ENCODE measurements at regions not wholly inside any gene's neighbourhood (a gene's known extent, or its start where the extent isn't known, plus 50 kb on each side); places are given as distances from the start of the nearest gene placed in this dataset.

DNA sequence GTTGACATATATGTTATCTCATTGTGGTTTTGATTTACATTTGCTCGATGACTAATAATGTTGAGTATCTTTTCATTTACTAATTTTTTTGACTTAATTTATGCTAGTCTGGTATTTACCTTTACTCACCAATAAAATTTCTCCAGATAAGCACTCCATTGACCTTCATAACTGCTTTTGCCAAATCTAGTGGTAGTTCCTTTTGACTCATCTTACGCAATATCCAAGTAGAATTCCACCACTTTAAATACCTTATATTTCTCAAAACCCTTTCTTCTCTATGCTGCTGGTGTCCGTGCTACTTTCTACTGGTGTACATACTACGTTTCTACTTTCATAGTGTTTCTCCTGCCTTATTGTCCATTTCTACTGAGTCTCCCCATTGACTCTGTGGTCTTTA is 407.6 kb upstream of the SPHKAP start:
- Histone ChIP-seq H3K27ac (ENCODE audit: low read depth in 1 of 2, low read length in 2 of 2) (no peak overlapping the region), H3K9me3 (ENCODE audit: control insufficient read depth in 4 of 4, low read length in 3 of 4) (no peaks in the 10 kb centered on the region), H3K4me3 (ENCODE audit: low read depth in 1 of 3, low read length in 3 of 3) (no peak overlapping the region), H3K36me3 (ENCODE audit: control insufficient read depth in 4 of 4, insufficient read depth in 3 of 4, low read depth in 1 of 4, low read length in 3 of 4) (no peaks in the 10 kb centered on the region), H3K4me1 (ENCODE audit: control insufficient read depth in 4 of 4, insufficient read depth in 4 of 4, low read length in 3 of 4) (no peaks in the 10 kb centered on the region), H3K27me3 (ENCODE audit: control insufficient read depth in 4 of 4, insufficient read depth in 4 of 4, low read length in 3 of 4) (no peaks in the 10 kb centered on the region), H3K9ac (ENCODE audit: low read depth in 1 of 2, low read length in 2 of 2) (no peak overlapping the region)
- WGBS: 69% methylated on average over 4 of the region's 4 CpGs
- TF ChIP-seq EGR1 (IDR thresholded peaks at IDR 0.05; ENCODE audit: low read depth in 2 of 2): no peak
- no peak for TF ChIP-seq FOXA1 (IDR thresholded peaks at IDR 0.05)
- no peak for TF ChIP-seq NR2F2 (IDR thresholded peaks at IDR 0.05)
- no peak for TF ChIP-seq FOXA2 (IDR thresholded peaks at IDR 0.05)
- no peak for DNase-seq (ENCODE audit: low spot score)

DNA sequence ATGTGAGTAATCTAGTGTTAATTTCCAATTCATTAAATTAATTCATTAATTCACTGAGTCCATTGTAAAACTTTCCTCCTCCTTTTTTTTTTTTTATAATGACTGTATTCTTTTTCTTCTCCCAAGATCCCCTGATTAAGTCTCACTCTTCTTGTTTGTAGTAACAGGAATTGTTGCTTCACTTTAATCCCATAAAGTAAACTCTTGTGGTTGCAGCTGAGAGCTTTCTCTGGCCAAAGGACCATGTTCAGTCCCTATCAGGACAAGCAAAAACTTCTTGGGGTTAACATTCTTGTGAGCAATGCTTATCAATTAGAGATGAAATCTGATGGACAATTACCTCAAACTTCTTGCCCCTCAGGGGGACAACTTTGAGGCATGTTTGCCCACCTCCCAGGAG is 400.2 kb upstream of the SPHKAP start:
- TF ChIP-seq, protein P1, sequence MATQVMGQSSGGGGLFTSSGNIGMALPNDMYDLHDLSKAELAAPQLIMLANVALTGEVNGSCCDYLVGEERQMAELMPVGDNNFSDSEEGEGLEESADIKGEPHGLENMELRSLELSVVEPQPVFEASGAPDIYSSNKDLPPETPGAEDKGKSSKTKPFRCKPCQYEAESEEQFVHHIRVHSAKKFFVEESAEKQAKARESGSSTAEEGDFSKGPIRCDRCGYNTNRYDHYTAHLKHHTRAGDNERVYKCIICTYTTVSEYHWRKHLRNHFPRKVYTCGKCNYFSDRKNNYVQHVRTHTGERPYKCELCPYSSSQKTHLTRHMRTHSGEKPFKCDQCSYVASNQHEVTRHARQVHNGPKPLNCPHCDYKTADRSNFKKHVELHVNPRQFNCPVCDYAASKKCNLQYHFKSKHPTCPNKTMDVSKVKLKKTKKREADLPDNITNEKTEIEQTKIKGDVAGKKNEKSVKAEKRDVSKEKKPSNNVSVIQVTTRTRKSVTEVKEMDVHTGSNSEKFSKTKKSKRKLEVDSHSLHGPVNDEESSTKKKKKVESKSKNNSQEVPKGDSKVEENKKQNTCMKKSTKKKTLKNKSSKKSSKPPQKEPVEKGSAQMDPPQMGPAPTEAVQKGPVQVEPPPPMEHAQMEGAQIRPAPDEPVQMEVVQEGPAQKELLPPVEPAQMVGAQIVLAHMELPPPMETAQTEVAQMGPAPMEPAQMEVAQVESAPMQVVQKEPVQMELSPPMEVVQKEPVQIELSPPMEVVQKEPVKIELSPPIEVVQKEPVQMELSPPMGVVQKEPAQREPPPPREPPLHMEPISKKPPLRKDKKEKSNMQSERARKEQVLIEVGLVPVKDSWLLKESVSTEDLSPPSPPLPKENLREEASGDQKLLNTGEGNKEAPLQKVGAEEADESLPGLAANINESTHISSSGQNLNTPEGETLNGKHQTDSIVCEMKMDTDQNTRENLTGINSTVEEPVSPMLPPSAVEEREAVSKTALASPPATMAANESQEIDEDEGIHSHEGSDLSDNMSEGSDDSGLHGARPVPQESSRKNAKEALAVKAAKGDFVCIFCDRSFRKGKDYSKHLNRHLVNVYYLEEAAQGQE (IDR thresholded peaks at IDR 0.05): no peak
- TF ChIP-seq EGR1 (IDR thresholded peaks at IDR 0.05; ENCODE audit: low read depth in 2 of 2) (no peak), SP1 (IDR thresholded peaks at IDR 0.05) (no peak)
- H3K9me3 ChIP-seq (ENCODE audit: control insufficient read depth in 4 of 4, low read length in 3 of 4): no peaks in the 10 kb centered on the region
- no peak overlapping the region for H3K27ac ChIP-seq (ENCODE audit: low read depth in 1 of 2, low read length in 2 of 2)
- no peak for DNase-seq (ENCODE audit: low spot score)
- H3K36me3 ChIP-seq (ENCODE audit: control insufficient read depth in 4 of 4, insufficient read depth in 3 of 4, low read depth in 1 of 4, low read length in 3 of 4): no peaks in the 10 kb centered on the region
- H3K4me1 ChIP-seq (ENCODE audit: control insufficient read depth in 4 of 4, insufficient read depth in 4 of 4, low read length in 3 of 4): no peaks in the 10 kb centered on the region
- H3K27me3 ChIP-seq (ENCODE audit: control insufficient read depth in 4 of 4, insufficient read depth in 4 of 4, low read length in 3 of 4): no peaks in the 10 kb centered on the region
- H3K4me3 ChIP-seq (ENCODE audit: low read depth in 1 of 3, low read length in 3 of 3): no peak overlapping the region
- no peak overlapping the region for H3K9ac ChIP-seq (ENCODE audit: low read depth in 1 of 2, low read length in 2 of 2)

DNA sequence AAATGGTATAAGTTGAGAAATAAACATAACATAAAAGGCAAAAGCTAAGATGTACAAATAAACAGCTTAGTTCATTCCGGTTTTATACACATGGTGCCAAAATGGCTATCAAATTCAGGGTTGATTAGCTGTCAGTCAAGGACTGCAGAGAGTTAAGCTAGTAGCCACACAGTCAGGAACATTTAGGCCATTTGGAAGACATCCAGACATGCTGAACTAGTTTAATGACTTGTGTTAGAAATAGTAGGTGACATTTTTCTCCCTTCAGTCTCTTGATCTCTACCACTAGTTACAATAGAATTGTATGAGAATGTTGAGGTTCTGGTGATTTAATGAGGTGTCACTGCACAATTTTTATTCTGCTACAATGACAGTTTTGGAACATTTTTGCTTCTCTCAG is 394.4 kb upstream of the SPHKAP start:
- TF ChIP-seq SP1 (IDR thresholded peaks at IDR 0.05) (no peak), RXRA (IDR thresholded peaks at IDR 0.05) (no peak), RAD21 (IDR thresholded peaks at IDR 0.05) (no peak), YY1 (IDR thresholded peaks at IDR 0.05) (no peak), HNF4A (conservative IDR thresholded peaks at IDR 0.05) (no peak), NR2F2 (IDR thresholded peaks at IDR 0.05) (no peak), TAF1 (conservative IDR thresholded peaks at IDR 0.05) (no peak), FOXA1 (IDR thresholded peaks at IDR 0.05) (no peak), EGR1 (IDR thresholded peaks at IDR 0.05; ENCODE audit: low read depth in 2 of 2) (no peak)
- TF ChIP-seq, protein P2, sequence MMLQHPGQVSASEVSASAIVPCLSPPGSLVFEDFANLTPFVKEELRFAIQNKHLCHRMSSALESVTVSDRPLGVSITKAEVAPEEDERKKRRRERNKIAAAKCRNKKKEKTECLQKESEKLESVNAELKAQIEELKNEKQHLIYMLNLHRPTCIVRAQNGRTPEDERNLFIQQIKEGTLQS (IDR thresholded peaks at IDR 0.05): no peak
- TF ChIP-seq, protein P1 (IDR thresholded peaks at IDR 0.05): no peak
- TF ChIP-seq, protein P3, sequence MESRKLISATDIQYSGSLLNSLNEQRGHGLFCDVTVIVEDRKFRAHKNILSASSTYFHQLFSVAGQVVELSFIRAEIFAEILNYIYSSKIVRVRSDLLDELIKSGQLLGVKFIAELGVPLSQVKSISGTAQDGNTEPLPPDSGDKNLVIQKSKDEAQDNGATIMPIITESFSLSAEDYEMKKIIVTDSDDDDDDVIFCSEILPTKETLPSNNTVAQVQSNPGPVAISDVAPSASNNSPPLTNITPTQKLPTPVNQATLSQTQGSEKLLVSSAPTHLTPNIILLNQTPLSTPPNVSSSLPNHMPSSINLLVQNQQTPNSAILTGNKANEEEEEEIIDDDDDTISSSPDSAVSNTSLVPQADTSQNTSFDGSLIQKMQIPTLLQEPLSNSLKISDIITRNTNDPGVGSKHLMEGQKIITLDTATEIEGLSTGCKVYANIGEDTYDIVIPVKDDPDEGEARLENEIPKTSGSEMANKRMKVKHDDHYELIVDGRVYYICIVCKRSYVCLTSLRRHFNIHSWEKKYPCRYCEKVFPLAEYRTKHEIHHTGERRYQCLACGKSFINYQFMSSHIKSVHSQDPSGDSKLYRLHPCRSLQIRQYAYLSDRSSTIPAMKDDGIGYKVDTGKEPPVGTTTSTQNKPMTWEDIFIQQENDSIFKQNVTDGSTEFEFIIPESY (IDR thresholded peaks at IDR 0.05): no peak
- TF ChIP-seq, protein P4, sequence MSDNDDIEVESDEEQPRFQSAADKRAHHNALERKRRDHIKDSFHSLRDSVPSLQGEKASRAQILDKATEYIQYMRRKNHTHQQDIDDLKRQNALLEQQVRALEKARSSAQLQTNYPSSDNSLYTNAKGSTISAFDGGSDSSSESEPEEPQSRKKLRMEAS (IDR thresholded peaks at IDR 0.05): no peak
- TF ChIP-seq, protein P5, sequence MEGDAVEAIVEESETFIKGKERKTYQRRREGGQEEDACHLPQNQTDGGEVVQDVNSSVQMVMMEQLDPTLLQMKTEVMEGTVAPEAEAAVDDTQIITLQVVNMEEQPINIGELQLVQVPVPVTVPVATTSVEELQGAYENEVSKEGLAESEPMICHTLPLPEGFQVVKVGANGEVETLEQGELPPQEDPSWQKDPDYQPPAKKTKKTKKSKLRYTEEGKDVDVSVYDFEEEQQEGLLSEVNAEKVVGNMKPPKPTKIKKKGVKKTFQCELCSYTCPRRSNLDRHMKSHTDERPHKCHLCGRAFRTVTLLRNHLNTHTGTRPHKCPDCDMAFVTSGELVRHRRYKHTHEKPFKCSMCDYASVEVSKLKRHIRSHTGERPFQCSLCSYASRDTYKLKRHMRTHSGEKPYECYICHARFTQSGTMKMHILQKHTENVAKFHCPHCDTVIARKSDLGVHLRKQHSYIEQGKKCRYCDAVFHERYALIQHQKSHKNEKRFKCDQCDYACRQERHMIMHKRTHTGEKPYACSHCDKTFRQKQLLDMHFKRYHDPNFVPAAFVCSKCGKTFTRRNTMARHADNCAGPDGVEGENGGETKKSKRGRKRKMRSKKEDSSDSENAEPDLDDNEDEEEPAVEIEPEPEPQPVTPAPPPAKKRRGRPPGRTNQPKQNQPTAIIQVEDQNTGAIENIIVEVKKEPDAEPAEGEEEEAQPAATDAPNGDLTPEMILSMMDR (IDR thresholded peaks at IDR 0.05; ENCODE audit: low read depth, low read length, missing input control): no peak
- H3K9me3 ChIP-seq (ENCODE audit: control insufficient read depth in 4 of 4, low read length in 3 of 4): peaks cover 0 to 1% (median 0%) of the 10 kb centered on the region in 4 donors
- H3K27me3 ChIP-seq (ENCODE audit: control insufficient read depth in 4 of 4, insufficient read depth in 4 of 4, low read length in 3 of 4): no peaks in the 10 kb centered on the region
- H3K27ac ChIP-seq (ENCODE audit: low read depth in 1 of 2, low read length in 2 of 2): no peak overlapping the region
- WGBS: 57% methylated on average over 1 of the region's 1 CpG
- no peaks in the 10 kb centered on the region for H3K4me1 ChIP-seq (ENCODE audit: control insufficient read depth in 4 of 4, insufficient read depth in 4 of 4, low read length in 3 of 4)
- DNase-seq (ENCODE audit: low spot score): no peak
- no peaks in the 10 kb centered on the region for H3K36me3 ChIP-seq (ENCODE audit: control insufficient read depth in 4 of 4, insufficient read depth in 3 of 4, low read depth in 1 of 4, low read length in 3 of 4)
- no peak overlapping the region for H3K9ac ChIP-seq (ENCODE audit: low read depth in 1 of 2, low read length in 2 of 2)
- H3K4me3 ChIP-seq (ENCODE audit: low read depth in 1 of 3, low read length in 3 of 3): no peak overlapping the region

Data from liver (tissue), 8 donors.